ENCODE measurements at regions not wholly inside any gene's neighbourhood (a gene's known extent, or its start where the extent isn't known, plus 50 kb on each side); places are given as distances from the start of the nearest gene placed in this dataset.

DNA sequence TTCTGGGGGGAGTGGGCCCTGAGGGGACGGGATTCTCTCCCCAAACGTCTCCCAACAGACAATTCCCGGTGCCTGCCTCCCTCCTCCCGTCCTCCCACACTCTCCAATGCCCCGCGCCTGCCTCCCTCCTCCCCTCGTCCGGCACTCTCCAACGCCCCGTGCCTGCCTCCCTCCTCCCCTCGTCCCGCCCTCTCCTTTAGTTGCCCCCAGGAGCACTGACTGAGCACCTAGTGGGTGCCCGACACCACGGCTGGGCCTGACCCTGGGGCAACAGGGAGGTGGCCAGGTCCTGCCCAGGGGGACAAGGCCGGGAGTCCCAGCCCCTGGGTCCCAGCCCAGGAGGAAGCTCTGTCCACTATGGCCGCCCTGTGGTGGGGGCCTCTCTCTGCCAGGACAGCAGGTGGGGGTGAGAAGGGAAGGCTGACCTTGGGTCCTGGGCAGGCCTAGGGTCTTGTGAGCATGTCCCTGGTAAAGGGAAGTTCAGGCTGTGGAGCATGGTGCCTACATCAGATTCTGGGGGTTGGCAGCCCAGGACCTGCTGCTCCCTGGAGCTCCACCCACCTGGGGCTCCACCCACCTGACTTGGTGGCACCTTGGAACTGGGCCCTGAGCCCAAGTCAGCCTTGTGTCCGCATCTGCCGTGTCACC, 942.3 kb downstream of the BRD1 start:
- TF ChIP-seq, protein P1, sequence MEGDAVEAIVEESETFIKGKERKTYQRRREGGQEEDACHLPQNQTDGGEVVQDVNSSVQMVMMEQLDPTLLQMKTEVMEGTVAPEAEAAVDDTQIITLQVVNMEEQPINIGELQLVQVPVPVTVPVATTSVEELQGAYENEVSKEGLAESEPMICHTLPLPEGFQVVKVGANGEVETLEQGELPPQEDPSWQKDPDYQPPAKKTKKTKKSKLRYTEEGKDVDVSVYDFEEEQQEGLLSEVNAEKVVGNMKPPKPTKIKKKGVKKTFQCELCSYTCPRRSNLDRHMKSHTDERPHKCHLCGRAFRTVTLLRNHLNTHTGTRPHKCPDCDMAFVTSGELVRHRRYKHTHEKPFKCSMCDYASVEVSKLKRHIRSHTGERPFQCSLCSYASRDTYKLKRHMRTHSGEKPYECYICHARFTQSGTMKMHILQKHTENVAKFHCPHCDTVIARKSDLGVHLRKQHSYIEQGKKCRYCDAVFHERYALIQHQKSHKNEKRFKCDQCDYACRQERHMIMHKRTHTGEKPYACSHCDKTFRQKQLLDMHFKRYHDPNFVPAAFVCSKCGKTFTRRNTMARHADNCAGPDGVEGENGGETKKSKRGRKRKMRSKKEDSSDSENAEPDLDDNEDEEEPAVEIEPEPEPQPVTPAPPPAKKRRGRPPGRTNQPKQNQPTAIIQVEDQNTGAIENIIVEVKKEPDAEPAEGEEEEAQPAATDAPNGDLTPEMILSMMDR (IDR thresholded peaks at IDR 0.05) = no peak
- Histone ChIP-seq H3K27ac (no peak overlapping the region), H3K9me3 (no peaks in the 10 kb centered on the region), H3K27me3 (peaks cover 0 to 35% of the 10 kb centered on the region in 2 donors), H3K4me3 (no peak overlapping the region), H3K4me1 (no peaks in the 10 kb centered on the region), H3K36me3 (no peaks in the 10 kb centered on the region)
- no peak for ATAC-seq
- DNase-seq = peak in 2 of 4 donors; percentile 28 to 62
- intact Hi-C loops (cut with DNase I) = no loop called here

DNA sequence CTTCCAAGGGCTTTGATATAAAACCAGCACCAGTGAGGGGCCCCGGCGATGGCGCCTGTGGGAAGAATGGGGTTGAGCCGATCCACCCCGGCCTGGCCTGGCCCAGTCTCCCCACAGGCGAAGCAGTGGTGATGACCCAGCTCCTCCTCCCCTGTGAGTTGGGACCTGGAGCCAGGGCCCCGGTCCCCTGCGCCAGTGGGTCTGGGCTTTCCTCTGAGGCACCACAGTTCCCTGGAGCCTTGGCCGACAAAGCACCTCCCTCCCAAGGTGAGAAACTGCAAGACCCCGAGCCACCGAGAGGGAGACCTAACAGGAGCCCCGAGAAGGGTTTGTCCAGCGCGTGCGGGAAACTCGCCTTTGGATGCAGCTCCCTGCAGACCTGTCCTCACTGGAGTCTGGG, 942.9 kb downstream of the BRD1 start:
- DNase-seq (peak in 2 of 4 donors; percentile 19 to 62), ATAC-seq (no peak)
- H3K27me3 ChIP-seq = peaks cover 0 to 35% of the 10 kb centered on the region in 2 donors
- H3K4me1 ChIP-seq = no peaks in the 10 kb centered on the region
- no peak overlapping the region for H3K4me3 ChIP-seq
- TF ChIP-seq, protein P1 (IDR thresholded peaks at IDR 0.05) = no peak
- H3K36me3 ChIP-seq = no peaks in the 10 kb centered on the region
- no peak overlapping the region for H3K27ac ChIP-seq
- H3K9me3 ChIP-seq = no peaks in the 10 kb centered on the region
- intact Hi-C loops (cut with DNase I) = no loop called here

DNA sequence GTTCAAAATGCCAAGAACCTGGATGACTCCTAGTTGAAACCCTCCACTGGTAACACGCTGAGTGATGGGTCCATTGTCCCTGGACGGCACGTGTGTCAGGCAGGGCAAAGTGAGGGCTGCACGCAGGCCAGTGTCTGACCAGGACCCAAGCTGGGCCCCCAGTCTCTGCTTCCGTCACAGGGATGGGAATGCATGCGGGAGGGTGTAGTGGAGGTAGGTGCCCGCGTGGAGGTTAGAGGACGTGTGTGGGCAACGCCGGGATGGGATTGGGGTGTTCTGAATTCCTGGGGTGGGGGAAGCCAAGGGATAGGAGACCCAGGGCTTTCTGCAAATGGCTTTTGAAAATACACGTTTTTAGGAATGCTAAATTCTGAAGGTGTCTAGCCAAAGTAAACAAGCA, 943.3 kb downstream of the BRD1 start:
- no peak for ATAC-seq
- Histone ChIP-seq H3K27ac (no peak overlapping the region), H3K4me3 (no peak overlapping the region), H3K27me3 (peaks cover 0 to 35% of the 10 kb centered on the region in 2 donors), H3K36me3 (no peaks in the 10 kb centered on the region), H3K4me1 (no peaks in the 10 kb centered on the region), H3K9me3 (no peaks in the 10 kb centered on the region)
- peak in 1 of 4 donors; percentile 10 for DNase-seq
- intact Hi-C loops (cut with DNase I) = no loop called here
- TF ChIP-seq, protein P1 (IDR thresholded peaks at IDR 0.05) = no peak

DNA sequence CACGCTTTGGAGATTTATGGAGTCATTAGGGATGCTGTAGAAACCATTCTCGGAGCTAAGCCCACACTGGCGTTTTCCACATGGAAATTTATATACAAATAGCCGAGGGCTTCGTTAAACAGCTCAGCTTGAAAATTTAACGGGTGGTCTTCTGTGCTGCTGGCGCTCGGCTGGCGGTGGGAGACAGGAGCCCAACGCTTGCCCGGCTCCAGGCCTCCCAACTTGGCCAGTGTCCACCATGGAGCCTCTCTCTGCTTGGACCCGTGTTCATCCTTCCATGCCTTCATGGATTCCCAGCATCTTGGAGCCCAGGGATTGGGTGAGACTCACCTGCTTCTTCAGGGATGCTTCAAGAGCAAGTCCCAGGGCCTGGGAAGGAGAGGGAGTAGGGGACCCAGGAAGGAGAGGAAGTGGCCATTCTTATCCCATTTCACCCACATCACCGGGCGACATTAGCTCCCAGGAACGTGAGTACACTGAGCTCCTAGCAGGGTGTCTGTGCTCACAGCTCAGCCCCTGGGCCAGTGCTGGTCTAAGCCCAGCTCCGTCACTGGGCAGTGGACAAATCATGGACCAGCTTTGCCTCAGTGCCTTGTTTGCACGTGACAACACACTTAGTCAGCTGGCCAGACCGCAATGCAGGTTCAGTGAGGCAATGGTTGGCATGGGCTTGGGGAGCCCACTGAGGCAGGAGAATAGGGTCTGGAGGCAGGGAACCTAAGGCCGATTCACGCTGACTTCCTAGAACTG, 944.3 kb downstream of the BRD1 start:
- intact Hi-C loops (cut with DNase I) = no loop called here
- no peaks in the 10 kb centered on the region for H3K36me3 ChIP-seq
- ATAC-seq = no peak
- TF ChIP-seq, protein P1 (IDR thresholded peaks at IDR 0.05) = no peak
- no peak overlapping the region for H3K27ac ChIP-seq
- H3K4me3 ChIP-seq = no peak overlapping the region
- no peaks in the 10 kb centered on the region for H3K4me1 ChIP-seq
- no peaks in the 10 kb centered on the region for H3K9me3 ChIP-seq
- peaks cover 0 to 35% of the 10 kb centered on the region in 2 donors for H3K27me3 ChIP-seq
- peak in 1 of 4 donors; percentile 16 for DNase-seq

DNA sequence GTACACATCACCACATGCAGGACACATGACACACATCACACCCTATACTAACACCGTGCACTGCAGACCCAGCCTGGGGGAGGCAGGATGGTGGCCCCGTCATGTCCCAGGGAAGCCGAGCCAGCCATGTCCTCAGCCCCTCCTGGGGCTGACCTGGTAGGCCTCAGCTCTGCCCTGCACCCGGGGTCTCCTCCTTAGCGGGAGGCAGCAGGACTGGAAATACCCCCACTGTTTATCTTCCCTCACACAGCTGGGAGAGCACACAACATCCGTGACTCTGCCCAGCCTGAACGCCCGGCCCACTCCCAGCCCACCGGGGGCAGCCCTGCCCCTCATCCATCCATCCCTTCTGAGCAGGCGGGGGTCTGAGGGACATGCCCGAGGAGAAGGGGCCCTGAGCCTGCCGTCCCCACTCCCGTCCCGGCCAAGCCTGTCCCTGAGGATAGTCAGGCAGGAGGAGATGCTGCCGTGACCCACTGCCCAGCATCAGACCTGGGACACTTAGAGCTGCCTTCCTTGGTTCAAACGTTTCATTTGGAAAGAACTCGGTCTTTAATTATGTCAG, 945.0 kb downstream of the BRD1 start:
- peak in 1 of 4 donors; percentile 75 for DNase-seq
- peaks cover 0 to 35% of the 10 kb centered on the region in 2 donors for H3K27me3 ChIP-seq
- TF ChIP-seq, protein P1 (IDR thresholded peaks at IDR 0.05) = no peak
- no peak overlapping the region for H3K4me3 ChIP-seq
- intact Hi-C loops (cut with DNase I) = no loop called here
- ATAC-seq = no peak
- H3K27ac ChIP-seq = no peak overlapping the region
- no peaks in the 10 kb centered on the region for H3K9me3 ChIP-seq
- no peaks in the 10 kb centered on the region for H3K4me1 ChIP-seq
- H3K36me3 ChIP-seq = no peaks in the 10 kb centered on the region

Data from left lung (tissue), 4 donors.